HG02840 (cell line): ENCODE measurements at regions not wholly inside any gene's neighbourhood (a gene's known extent, or its start where the extent isn't known, plus 50 kb on each side); places are given as distances from the start of the nearest gene placed in this dataset.

Source experiments
- ATAC-seq: cut with Tn5 transposase; IDR thresholded peaks from one replicate; pipeline ENCODE4 v1.9.1; 2021; ENCODE audit warnings: mild to moderate bottlenecking, moderate library complexity, moderate number of reproducible peaks; ENCODE audit not compliant: unreplicated experiment, low FRiP score

DNA sequence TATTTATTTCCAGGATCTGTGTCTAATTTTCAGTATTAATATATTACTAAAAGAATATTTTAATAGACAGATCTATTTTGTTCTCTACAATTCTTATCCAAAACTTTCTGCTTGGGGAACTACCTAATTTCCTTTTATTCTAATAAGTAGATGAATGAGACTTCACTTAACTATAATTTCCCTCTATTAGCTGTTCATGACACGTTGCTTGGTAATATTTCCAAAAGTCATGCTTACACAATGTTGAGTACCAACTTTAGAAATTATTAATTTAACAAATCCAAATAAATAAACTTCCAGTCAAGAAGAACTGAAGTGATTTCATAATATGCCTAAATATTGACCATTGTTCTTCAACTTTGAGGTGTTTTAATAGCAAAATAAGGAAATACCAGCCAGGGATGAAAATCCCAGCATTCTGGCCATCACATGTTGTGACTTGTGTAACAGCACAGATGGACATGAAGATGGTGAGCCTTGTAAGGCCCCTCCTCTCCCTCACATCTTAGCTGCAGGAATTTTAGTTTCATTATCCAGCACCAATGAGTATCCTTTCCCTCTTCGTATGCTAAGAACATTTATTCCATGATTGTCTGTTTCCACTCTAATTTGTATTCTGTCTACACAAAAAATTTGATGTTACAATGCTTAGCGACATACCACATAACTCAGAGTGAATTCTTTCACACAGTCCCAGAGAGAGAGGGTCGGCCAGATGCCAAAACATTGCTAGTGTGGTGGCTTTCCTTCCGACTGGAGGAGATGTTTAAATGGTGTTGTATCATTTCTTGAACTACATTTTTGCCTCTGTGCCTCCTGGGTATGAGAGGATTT is 137.5 kb downstream of the FOXA2 start:
- ATAC-seq = no peak

DNA sequence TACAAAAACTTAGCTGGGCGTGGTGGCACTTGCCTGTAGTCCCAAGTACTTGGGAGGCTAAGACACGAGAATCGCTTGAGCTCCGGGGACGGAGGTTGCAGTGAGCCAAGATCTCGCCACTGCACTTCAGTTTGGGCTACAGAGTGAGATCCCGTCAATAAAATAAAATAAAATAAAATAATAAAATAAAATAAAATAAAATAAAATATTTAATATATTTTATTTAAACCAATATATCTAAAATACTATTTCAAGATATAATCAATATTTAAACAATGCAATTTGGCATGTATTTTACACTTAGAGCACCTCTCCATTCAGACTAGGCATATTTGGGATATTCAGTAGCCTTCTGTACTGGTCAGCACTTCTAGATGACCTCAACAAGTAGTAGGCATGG is 142.1 kb downstream of the FOXA2 start:
- ATAC-seq = no peak

GRCh38 chr20:22438926-22439325 is 145.4 kb downstream of the FOXA2 start:
- no peak for ATAC-seq

GRCh38 chr20:22438346-22438745 is 146.0 kb downstream of the FOXA2 start:
- no peak for ATAC-seq

DNA sequence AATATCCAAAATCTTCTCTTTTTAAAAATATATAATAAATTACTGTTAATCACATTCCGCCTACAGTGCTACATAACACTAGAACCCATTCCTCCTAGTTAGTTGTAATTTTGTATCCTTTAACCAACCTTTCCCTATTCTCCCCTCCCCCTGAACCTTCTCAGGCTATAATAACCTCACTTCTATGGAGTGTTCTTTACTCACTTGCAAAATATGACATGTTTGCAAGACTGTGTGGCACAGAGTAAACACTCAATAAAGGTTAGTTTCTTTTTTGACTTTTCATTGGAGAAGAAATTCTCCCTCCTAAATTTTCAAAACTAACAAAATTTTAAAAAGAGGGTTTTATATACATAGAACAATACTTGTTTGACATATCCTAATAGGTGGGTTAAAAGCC is 147.0 kb downstream of the FOXA2 start:
- ATAC-seq = no peak

DNA sequence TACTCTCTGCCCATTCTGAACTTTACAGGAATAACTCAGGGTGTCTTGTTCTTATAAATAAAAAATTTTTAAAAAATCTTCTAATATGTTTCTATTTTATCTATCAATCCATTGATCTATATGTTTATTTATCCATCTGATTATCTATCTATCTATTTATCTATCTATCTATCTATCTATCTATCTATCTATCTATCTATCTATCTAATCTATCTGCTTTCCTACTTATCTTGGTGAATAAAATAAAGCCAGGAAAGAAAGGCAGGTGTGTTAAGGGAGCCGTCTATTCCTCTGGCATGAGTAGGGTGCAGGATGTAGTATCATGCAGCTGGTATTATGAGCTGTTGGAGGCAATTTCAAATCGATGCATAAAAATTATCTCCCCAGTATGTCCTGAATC is 153.0 kb downstream of the FOXA2 start:
- ATAC-seq = no peak

DNA sequence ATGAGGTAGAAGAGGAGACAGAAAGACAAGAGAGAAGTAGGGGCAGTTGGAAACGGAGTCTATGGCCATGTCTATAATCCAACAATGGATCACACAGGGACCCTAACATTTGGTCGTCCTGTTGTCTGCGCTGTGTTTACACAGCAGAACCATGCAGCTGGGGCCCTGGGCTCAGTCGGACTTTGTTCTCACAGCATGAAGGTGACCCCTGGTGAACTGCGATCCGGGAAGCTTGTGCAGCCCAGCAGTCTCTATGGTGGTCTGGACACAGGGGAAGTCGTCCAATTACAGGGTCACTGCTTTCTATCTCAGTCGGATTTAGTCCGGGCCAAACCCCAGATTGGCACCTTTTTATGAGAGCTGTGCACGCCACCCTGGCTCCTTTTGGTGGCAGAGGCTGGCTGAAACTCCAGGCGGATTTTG is 153.6 kb downstream of the FOXA2 start:
- ATAC-seq = no peak

DNA sequence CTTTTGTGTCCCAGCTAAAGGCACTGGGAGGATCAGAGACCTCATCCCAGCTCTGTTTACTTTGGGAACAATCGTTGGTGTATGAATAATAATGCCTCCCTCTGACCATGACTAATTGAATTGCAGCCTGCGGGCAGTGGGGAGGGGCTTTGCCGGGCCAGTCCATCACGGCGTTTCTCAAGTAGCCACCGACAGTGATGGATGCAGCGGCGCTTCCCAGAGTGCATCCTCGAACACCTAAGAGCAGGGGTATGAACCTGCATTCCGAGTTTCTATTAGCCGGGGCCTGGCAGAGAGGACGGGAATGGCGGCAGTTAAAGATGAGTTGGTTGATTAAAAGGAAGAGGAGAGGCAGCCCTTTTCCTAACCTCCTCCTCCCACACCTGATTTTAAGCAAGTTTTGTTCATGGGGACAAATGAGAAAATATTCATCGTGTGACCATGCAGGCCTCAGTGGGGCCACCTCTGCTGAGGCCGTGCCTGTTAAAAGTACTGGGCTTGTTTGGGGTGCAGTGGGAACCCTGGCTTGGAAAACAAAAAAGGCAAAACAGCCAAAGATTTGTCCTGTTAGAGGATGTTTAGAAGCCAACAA is 154.1 kb downstream of the FOXA2 start:
- no peak for ATAC-seq

DNA sequence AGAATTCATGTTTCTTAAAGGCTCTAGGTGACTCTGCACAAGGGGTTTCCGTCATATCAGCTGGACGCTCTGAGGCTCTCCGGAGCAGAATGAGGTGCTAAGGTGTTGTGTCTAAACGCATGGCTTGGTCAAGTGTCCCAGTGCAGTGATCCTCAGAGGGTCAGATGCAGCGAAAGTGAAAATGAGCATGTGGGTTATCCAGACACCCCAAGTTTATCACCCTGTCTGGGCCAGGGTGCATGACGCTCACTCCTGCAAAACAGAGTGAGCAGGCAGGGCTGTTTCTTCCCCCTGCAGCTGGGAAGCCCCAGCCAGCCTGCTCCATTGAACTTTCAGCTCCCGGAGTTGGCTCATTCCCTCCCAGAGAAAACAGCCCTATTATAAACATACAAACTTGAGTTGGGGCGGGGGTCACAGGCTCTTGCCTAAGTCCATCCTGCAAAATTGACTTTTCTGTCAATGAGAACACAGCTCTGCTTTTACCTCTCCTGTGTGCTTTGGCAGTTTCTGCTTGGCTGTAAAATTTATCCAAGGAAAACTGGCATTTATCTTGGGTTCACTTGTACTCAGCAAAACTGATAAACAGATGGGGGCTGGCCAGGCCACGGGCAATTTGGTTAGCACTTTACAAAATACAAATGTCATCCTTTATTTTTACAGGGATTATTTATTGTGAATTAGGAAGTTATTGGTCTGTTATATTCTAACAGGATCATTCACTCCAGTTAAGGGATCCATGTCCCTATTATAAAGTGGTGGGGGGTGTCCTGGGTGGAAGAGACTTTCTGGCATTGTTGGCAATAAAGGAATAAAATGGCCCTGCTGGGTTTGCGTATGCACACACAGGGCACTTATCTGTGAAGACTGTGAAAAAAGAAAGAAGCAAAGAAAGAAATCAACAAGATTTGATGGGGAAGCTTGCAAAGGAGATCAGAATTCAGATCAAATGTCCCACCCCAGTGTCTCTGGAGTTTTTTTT is 154.9 kb downstream of the FOXA2 start:
- ATAC-seq = no peak

DNA sequence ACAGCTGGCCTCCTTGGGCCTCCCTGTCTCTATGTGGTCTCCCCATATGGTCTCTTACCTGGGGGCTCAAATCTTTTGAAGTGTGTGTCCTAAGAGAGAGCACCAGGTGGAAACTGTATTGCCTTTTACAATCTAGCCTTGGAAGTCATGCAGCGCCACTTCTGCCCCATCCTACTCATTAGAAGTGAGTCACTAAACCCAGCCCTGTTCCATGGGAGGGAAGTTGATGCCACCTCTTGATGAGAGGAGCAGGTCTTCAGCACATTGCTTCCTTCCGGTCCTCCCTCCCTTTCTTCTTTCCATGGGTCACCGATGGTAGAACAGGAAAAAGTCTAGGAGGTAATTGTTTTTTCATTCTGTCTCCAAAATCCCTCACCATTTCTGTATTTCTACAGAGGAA is 156.3 kb downstream of the FOXA2 start:
- ATAC-seq = no peak

GRCh38 chr20:22426772-22427171 is 157.6 kb downstream of the FOXA2 start:
- no peak for ATAC-seq

GRCh38 chr20:22425344-22426295 is 158.8 kb downstream of the FOXA2 start:
- ATAC-seq = no peak

- no peak for ATAC-seq
Measured at GRCh38 chr20:22423190-22423832, 161.1 kb downstream of the FOXA2 start.

DNA sequence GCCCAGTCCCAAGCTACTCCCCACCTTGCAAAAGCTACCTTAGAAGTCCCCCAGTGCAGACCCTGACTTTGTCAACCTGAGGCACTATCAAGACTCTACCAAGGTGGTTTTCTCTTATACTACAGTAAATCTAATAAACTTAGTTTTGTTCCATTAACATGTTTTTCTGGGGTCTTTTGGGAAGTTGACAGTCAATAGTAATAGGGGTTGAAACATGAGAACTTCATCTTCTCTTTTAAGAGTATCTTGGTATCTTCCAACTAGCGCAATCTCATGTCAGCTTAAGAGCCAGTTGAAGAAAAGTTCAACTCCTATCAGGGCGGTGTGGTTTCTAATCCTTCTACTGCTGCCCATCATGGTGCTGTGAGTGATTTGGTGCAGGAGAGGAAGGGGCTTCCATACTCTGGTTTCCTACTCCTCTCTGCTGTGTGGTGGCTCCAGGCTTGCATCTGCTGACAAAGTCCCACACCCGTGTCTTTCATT is 164.2 kb downstream of the FOXA2 start:
- ATAC-seq = no peak

- no peak for ATAC-seq
Measured at GRCh38 chr20:22418738-22419137, 165.6 kb downstream of the FOXA2 start.

DNA sequence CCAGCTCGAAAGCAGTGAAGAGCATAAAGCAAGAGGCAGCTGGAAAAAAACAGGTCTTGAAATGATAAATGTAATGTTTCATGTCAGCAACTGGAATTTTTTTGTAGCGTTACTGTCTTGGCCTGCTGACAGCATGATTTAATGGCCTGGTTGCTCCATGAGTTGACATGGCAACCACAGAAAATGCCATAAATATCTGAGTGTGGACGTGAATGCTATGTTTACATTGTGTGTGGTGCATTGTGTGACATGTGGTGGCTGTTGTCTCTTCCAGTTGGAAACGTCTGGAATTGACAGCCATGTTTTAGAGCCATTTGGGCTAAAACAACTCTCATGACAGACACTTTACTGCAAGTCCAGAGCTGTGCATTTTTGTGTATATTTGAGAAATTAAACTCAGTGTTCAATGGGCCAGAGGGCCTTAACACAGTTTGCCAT is 170.0 kb downstream of the FOXA2 start:
- no peak for ATAC-seq

DNA sequence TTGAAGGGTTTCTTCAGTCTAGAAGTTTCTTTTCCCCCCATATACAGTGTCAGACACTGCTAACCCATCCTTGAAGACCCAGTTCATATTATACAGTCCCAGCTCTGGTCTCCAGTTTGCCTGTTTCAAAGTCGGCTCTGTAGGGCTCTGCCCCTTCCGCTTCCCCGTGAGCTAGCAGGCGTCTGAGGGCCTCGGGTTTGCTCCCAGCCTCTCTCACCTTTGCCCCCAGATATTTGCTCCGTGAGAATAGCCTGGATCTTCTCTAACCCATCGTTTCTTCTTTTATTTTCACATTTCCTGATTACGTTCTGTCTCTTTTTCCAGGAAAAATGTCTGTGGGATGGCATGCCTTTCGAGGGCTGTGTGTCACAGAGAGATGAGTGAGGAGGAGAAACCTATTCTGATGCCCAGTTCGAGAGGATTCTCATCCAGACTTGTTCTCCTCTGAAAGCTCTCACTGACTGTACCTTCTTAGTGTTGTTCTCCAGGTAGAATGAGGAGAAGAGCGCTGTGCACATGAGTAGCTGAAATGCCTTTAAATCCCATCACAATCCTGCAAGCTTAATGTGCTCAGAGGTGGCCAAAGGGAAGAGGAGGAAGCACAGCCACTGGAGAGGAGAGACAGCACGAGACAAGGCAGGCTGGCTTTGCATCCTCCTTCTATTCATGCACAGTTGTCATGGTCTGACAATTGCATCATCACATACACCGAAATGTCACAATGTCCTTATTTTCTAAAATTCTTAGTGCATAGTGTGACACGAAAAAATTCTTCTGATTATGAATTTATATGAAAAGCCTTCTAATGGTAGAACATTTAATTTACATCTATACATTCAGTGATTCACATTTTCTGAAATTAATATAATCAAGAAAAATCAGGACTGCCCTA is 171.1 kb downstream of the FOXA2 start:
- ATAC-seq = no peak
